ENCODE measurements at regions not wholly inside any gene's neighbourhood (a gene's known extent, or its start where the extent isn't known, plus 50 kb on each side); places are given as distances from the start of the nearest gene placed in this dataset.

DNA sequence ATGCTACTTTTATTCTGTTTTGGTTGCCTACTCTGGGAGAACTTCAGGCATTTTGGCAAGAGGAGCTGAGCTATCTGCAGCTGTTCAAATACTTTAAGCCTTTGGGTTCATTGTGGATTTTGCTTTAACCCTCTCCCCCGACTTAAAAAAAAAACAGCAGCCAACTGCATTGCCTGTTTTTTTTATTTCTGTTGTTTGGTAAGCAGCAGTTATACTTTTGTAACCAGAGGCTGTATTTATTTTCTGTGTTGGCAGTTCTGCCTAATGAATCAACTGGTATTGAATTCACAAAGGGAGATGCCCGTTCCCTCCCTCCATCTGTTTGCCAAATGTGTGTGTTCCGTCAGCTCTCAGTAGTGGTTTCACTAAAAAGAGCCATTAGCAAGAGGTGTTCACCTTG lies 484.0 kb downstream of the UTRN start:
- no peak for TF ChIP-seq POLR2A (IDR thresholded peaks at IDR 0.05)
- TF ChIP-seq, protein P1, sequence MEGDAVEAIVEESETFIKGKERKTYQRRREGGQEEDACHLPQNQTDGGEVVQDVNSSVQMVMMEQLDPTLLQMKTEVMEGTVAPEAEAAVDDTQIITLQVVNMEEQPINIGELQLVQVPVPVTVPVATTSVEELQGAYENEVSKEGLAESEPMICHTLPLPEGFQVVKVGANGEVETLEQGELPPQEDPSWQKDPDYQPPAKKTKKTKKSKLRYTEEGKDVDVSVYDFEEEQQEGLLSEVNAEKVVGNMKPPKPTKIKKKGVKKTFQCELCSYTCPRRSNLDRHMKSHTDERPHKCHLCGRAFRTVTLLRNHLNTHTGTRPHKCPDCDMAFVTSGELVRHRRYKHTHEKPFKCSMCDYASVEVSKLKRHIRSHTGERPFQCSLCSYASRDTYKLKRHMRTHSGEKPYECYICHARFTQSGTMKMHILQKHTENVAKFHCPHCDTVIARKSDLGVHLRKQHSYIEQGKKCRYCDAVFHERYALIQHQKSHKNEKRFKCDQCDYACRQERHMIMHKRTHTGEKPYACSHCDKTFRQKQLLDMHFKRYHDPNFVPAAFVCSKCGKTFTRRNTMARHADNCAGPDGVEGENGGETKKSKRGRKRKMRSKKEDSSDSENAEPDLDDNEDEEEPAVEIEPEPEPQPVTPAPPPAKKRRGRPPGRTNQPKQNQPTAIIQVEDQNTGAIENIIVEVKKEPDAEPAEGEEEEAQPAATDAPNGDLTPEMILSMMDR (IDR thresholded peaks at IDR 0.05), result no peak
